Effector CD4-positive, alpha-beta T cell (primary cell): ENCODE measurements at regions not wholly inside any gene's neighbourhood (a gene's known extent, or its start where the extent isn't known, plus 50 kb on each side); places are given as distances from the start of the nearest gene placed in this dataset.

Experiments
- DNase-seq: peaks from one replicate; pipeline ENCODE4 v3.0.0-alpha.2; 2020

DNA sequence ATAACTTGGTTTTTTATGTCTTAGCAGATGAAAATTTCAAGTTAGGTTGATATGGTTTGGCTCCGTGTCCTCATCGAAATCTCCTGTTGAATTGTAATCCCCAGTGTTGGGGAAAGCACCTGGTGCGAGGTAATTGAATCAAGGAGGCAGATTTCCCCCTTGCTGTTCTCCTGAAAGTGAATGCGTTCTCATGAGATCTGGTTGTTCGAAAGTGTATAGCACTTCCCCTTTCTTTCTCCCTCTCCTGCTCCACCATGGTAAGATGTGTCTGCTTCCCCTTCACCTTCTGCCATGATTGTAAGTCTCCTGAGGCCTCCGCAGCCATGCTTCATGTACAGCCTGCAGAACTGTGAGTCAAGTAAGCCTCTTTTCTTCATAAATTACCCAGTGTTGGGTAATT, 242.1 kb upstream of the TNP1 start:
- no peak for DNase-seq

DNA sequence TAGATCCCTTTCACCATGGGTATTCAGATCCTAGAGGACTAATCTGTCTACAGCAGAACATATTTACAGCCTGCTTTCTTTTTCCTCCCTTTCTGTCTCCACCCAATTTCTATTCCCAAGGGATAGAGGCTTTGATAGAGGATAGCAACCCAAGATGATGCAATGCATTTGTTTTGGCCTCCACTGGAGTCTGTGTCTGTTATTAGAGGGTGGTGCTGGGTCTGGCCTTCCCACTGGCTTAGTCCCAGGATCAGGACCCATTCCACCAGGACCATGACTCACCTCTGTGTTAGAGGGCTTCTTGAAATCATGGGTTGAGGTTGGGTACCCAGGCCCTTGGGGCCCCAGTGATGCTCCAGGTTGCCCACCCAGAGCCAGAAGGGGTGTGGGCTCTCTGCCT, 239.7 kb upstream of the TNP1 start:
- no peak for DNase-seq

DNA sequence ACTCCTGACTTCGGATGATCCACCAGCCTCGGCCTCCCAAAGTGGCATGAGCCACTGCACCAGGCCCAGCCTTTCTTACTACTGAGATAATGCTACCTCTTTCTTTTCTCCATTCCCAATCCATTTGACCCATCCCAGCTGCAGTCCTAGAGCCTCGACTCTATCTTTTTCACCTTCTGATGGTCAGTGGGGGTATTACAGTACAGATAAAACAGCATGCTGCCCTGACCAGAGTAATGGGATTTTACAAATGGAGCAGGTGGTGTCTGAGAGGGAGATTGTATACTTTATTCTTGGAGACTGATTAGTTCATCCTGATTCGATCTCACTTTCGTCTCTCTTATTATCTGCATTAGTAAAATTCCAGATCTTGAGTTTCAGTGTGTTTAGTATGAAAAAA, 238.6 kb upstream of the TNP1 start:
- no peak for DNase-seq

DNA sequence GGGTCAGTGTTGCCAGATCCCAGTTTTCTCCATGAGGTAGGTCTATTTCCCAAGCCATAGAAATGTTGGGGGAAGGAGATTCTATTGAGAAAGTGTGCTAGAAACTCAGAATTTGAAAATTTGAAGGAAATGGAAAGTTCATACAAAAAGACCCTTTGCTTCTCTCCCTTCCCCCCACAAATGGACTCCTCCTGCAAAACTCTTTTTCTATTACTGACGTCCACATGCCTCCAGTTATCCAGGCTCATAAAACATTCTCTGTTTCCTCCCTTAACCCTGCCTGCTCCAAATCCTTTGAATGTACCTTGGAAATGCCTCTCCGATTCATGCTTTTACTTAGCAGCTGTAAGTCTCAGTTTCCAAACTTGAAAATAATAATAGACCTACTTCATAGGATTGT, 237.5 kb upstream of the TNP1 start:
- no peak for DNase-seq

DNA sequence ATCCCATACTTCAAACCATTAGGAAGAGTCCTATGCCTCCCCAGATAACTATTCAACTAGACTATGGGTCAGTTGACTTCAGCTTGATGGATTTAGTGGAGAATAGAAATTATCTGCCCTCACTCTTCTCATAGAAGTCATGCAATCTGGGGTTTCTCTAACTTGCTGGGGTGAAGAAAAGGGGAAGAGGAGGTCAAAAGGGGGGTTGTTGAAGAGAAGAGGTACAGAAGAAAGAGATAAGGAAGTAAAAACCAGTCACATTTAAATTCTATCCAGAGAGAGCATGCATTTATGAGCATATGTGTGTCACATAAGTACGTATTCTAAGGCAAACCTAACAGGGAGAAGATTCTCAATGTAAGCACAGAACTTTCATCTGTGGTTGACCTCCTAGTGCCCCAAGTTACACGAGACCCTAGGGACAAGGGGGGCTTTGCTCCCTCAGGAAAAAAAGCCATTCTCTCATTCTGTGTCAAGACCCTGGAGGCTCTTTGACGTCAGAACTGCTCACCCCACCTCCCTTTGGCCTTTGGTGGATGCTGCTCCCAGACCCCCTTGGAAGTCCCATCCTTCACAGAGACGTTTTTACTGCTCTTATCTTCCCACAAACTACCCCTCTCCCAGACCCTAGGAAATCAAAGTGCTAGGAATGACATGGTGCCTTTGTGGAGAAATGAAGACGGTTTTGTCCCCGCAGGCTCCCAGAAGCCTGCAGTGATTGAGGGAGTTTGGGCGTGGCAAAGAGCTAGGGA, 236.8 kb upstream of the TNP1 start:
- DNase-seq = no peak

DNA sequence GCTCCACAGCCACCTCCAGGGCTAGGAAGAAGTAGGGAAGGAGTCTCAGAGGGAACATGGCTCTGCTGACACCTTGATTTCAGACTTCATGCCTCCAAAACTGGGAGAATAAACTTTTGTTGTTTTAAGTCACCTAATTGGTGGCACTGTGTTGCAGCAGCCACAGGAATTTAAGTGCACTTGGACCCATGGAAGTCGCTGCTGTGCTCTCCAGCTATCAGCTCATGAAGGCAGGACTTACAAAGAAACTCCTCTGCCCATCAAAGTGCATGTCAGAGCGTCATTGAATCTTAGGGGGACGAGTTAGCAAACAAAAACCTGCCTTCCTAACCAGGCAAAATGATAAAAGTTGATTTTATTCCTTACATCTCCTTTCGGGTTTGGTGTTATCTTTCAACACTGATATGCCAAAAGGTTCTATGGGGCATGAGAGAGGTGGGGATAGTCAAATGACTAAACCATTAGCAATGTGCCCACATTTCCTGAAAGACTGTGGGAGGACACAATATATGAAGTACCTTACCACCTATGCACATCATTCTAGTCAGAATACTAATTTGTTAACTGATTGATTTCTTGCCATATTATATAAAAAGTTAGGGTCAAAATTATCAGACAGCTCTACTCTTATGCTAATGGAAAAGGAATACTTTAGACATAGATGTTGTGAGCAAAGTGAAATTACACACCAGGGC, 235.8 kb upstream of the TNP1 start:
- DNase-seq = no peak

DNA sequence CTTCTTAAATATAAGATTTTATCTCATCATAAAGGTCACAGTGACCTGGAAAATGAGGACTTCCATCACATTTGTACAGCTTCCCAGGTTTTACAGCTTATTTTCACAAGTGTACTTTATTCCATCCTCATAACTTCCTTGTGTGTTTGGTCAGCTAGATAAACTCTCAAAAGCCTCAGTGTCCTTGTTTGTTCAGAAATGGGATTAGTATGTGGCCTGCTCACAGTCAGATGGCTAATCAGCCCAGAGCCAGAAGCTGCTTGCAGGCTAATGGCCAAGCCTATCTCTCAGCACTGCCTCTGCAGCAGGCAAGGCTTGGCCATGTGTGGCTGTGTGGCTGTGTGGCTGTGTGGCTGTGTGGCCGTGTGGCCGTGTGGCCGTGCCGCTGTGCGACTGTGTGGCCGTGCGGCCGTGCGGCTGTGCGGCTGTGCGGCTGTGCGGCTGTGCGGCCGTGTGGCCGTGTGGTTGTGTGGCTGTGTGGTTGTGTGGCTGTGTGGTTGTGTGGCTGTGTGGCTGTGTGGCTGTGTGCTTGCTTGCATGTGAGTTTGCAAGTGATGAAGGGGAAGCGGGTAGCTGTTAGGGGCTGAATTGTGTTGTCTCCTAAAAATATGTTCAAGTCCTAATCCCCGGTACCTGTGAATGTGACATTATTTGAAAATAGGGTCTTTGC, 233.0 kb upstream of the TNP1 start:
- no peak for DNase-seq

DNA sequence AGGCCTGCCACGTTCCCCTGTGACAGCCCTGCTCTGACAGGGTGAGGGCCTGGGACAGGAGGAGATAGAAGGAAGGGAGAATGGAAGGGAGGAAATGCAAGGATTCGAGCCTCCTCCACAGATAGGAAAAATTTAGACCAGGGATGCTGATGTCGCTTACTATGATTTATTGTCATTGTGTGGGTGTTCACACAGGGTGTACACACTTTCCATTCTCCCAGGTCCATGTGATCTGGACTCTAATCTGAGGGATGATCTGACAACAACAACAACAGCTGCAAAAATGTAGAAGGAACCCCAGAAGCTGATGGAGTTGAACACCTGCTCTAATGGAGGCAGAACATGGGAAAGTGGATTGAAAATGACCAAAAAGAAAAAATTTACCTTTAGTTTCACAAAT, 231.7 kb upstream of the TNP1 start:
- DNase-seq = no peak

DNA sequence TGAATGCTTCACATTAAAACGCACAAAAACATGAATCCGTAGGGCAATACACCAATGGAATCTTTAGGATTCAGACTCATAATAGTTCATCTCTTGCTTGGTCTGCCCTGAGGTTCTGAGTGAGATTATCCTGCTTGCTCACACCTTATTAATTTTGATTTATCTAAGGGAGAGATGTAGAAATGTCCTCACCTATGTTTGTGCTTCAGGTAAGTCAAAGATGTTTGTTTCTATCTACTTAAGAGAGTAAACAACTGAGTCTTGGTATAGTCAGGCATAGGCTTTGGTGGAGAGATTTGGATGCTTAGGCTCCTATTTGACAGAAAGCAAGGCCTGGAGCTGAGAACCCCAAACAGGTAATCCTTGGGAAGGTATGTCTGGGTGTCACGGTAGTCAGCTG, 231.0 kb upstream of the TNP1 start:
- DNase-seq = no peak

DNA sequence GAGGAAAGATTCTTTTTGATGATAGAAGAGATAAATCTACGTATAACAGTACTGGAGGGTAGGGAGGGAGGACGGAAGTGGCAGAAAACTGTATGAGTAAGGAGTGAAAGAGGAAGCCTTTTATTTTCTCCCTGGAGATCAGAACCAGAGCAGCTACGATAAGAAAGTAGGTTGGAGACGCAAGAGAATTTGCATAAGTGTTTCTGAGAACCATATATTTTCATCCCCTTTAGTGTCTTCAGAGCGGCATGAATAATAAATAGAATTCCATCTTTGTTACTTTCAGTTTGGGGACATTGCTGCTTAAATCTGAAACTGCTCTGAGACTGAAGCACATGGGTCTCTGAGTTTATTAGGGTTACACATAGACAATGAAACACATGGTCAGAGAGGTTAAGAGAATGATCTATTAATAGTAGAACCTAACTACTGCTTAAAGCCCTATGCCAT, 230.2 kb upstream of the TNP1 start:
- DNase-seq = no peak

DNA sequence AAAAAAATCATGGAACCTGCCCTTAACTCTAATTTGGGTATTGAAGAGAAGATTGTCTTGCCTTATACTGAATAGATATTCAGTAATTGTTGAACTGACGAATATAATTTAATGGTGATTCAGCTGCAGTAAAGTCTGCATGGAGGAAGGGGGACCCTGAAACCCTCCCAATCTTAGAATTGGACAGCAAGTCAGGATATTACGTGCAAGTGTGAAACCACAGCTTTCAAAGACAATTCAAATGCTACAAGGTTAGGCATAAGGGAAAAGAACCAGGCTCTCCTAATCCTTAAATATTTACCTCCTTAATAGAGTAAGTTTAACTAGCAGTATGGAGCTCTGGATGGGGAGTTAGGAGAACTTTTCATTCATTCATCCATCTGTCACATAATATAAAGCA, 226.9 kb upstream of the TNP1 start:
- no peak for DNase-seq

DNA sequence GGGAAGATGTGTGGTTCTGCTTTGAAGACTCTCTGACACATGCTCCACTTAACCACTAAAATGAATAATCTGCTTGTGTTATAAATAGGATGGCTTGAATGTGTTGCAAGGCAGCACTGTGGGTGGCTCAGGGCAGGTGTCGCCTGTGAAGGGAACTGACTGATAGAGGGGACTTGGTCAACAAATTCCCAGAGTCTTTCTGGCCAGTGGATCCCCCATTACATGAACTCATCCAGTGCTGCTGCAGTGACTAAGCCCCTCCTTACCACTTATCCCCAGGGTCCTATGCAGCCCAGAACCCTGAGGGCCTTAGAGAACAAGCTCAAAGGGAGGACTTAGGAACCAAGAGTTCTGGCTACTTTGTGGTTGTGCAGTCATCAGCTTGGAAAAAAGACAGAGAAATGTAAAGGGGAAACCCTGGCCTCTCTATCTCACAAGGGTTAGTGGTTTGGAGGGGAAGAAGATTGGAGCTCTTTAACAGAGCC, 226.2 kb upstream of the TNP1 start:
- no peak for DNase-seq

DNA sequence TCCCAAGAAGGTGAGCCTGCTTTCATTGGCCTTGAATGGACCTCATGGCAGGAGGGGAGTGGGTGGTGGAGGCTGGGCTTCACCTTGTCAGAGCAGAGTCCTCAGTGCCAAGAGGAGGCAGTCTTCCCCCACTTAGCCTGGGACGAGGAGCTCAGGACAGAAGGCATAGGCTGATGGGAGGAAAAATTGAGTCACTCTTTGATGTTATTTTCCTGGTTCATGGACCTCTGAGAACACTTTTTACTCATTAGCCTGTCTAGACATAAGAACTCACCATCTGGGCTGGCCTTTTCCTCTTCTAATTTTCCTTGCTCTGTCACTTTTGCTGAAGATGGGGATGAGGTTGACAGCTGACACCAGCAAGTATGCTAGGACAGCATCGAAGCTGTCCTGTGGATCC, 225.7 kb upstream of the TNP1 start:
- no peak for DNase-seq

DNA sequence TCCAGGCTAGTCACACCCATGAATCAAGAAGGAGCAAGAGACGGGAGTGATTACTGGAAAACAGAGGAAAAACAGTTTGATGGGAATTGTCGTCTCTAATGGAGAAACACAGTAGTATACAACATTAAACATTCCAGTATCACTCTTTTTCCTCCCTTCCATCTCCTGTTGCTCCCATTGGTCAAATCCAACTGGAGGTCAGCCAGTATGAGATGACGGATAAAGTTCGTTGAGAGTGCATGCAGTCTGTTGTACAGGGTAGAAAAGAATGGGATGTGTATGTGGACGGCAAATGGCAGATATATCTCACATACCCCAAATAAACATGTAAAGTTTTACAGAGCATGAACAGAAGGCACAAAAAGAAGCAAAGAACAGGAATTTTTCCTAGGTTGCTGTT, 221.9 kb upstream of the TNP1 start:
- no peak for DNase-seq

DNA sequence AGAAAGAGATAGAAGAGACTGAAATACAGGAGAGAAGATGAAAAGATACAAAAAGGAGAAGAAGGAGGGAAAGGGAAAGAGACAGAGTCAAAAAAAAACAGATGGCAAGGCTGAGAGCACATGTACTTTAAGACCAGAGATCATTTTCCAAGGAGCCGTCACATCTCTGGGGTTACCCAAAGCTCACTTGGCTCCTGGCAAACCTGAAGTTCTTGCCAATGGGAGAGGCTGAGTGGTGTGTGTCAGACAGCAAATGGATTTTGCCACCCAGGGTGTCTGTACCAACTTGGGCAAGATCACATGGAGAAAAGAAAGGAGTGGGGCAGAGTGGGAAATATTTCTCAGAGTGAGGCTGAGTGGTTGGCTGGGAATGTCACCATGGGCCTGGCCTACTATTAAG, 219.3 kb upstream of the TNP1 start:
- DNase-seq = no peak

DNA sequence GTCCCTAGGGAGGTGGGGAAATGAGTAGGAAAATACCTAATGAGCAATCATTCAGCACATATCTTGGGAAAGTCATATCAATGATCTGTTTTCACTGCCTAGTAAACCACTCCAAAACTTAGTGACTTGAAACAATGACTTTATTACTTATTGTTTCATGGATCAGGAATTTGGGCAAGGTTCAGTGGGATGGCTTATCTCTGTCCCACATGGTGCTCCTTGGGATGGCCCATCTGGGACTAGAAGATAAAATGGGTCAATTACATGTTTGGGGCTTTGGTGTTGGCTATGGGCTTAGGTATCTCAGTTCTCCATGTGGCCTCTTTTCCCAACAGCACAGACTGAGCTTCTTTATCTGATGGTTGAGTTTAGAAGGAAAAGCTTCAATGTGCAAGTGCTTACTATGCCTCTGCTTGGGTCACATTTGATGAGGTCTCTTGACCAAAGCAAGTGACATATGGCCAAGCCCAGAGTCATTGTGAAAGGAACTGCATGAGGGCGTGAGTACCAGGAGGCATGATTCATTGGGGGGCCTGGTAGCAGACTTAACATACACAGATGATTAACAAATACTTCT, 218.1 kb upstream of the TNP1 start:
- no peak for DNase-seq

DNA sequence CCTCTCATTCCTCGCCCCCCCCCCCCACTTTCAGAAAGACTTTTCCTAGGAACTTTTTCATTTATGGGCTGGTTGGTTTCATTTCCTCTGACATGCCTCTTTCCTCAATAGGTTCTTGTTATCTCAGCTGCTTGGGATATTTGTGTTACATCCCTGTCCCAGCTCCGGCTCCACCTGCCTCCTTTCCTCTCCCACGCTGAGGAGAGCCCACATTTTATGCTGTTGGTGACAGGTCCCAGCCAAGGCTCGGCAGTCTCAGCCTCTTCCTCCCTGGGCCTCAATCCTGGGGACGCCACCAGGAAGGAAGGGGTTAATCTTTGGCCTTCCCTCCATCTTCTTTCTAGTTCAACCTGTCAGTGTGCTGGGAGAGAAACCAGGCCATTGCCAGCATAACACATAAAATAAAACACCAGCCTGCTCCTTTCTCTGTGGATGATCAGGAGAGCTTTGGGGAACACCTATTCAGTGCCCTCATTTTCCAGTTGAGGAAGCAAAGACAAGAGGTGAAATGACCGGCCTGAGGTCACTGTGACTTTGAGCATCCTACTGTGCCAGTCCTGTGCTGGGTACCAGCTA, 216.9 kb upstream of the TNP1 start:
- no peak for DNase-seq

DNA sequence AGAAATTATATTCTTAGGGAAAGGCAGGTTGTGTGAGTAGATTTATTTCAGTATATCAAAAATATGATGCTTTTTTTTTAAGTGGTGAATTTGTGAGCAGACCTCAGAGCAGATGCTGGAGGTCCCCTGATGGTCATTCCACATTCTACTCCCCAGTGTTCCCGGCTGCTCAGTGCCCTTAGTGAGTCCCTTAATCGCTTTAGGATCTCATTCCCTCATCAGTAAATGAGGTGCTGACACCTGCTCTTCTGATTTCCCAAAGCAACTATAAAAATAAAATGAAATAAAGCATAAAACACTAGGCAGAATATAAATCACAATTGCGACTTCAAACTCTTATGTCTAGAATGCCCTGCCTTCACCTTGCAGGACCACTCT, 216.2 kb upstream of the TNP1 start:
- DNase-seq = no peak

DNA sequence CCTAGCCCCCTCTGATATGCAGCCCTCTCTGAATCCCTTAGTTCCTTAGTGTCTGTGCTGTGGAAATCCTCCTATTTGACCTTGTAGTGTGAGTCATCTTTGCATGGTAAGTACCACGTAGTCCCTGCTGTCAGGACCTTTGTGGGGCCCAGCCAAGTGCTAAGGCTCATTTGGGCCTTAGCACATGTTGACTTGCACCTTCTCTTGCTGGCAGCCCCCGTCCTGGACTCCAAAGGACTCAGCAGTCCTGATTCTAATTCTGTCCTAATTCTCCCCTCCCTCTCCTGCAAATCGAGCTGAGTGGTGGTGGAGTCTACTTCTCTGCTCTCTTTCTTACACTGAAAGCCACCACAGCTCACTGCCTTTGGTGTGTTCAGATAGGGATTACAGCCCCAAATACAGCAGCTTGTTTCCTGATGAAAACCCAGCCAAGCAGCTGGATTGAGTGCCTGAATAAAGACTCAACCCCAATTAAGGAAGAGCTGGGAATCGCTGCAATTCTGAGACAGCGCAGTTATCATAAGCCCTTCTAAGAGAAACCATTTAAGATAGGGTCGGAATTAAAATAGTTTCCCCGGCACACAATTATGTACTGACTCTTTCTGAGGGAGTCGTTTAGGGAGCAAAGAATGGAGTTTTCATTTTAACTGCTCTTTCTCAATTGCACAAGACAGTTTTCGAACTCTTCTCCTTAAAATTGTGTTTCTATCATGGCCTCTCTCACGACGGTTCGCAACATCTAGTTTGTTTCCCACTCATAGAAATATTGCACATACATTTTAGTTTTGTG, 215.6 kb upstream of the TNP1 start:
- DNase-seq = no peak

DNA sequence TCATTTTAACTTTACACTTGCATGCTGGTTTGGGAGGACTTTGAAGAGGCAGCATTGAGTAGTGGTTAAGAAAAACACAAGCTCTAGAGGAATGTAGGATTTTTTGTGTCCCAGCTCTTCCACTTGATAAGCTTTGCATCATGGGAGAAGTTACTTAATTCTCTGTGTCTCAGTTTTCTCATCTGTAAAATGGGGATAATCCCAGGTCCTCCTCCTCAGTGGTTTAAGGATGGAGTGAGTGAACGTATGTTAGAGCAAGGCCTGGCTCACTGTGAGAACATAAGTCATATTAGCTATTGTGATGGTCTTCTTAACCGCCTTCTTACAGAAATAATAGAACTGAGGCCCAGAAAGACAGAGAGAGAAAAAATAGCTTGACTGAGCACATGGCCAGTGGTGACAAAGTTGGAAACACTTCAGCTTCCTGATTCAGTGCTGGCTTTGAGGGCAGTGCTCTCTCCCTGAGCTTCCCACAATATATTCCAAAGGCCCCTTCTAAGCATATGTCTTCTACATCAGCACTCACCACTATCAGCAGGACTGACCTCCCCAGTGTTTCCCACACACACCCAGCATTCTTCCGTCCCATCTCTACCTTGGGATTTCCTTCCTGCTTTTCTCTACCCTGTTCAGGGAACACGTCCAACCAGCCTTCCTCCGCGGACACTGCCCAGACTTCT, 214.9 kb upstream of the TNP1 start:
- no peak for DNase-seq

DNA sequence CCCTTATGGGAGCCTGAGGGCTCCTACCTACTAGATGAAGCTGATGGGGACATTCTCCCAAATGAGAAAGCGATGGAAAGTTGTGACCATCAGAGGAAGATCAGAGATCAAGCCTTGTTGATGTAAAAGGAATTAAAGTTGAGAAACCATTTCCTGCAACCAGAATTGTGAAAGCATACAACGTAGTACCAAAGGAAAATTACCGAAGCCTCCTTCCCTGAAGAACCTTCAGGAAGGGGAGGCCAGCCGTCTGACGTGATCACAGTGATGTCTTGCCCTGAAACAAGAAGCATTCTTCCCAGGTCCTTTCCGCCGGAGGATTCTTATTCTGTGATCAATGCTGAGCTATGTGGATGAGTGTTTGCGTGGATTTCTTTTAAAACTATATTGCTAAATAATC, 211.6 kb upstream of the TNP1 start:
- DNase-seq = no peak

DNA sequence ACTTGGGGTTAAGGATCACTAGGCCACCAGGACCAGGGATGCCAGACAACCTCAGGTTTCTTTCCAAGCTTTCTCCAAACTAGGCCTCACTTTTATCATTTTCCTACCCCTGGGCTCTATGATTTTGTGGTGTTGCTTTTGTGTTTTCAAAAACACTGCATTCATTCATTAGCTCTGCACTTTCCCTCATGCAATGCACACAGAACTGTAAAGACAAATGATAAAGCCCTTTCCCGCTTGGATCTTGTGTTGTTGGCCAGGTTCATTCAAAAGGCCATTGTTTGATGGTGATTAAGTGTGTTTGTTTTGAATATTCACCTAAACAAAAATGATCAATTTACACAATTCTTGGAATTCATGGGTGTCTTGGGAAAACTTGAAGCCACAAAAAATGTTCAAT, 210.7 kb upstream of the TNP1 start:
- DNase-seq = no peak
